ENCODE measurements at regions not wholly inside any gene's neighbourhood (a gene's known extent, or its start where the extent isn't known, plus 50 kb on each side); places are given as distances from the start of the nearest gene placed in this dataset.

- H3K27me3 Mint-ChIP-seq, result peaks cover 10 to 38% (median 19%) of the 10 kb centered on the region in 5 donors
- H3K4me1 ChIP-seq (ENCODE audit: control insufficient read depth in 2 of 2, insufficient read depth in 2 of 2, low read length in 2 of 2), result no peaks in the 10 kb centered on the region
- no peak overlapping the region for H3K4me3 Mint-ChIP-seq
- no peak overlapping the region for H3K4me3 ChIP-seq (ENCODE audit: low read length)
- H3K27me3 ChIP-seq (ENCODE audit: control insufficient read depth in 2 of 2, insufficient read depth in 2 of 2, low read length in 2 of 2), result no peaks in the 10 kb centered on the region
- H3K27ac Mint-ChIP-seq, result no peak overlapping the region
- H3K9me3 ChIP-seq (ENCODE audit: control insufficient read depth in 2 of 3, low read length in 3 of 3), result no peaks in the 10 kb centered on the region
- H3K36me3 ChIP-seq (ENCODE audit: control insufficient read depth in 2 of 3, insufficient read depth in 3 of 3, low read length in 3 of 3), result no peaks in the 10 kb centered on the region
- no peaks in the 10 kb centered on the region for H3K36me3 Mint-ChIP-seq
- H3K4me1 Mint-ChIP-seq, result peaks cover 0 to 5% (median 0%) of the 10 kb centered on the region in 7 donors
- ChIA-PET POLR2A (no interaction called here), CTCF (interaction anchor here (0.6 kb wide), 1 partner anchor 1012 kb away, joined by 3 read pairs; no protein-coding TSS in a partner anchor)
- intact Hi-C loops (cut with micrococcal nuclease), result no loop called here
- H3K27ac ChIP-seq (ENCODE audit: low read depth, low read length), result no peak overlapping the region
- ATAC-seq (no peak), DNase-seq (no peak)
- H3K9me3 Mint-ChIP-seq, result peaks cover 0 to 1% (median 0%) of the 10 kb centered on the region in 11 donors
Observed at GRCh38 chr19:34066007-34066643, 106.2 kb upstream of the LSM14A start.

DNA sequence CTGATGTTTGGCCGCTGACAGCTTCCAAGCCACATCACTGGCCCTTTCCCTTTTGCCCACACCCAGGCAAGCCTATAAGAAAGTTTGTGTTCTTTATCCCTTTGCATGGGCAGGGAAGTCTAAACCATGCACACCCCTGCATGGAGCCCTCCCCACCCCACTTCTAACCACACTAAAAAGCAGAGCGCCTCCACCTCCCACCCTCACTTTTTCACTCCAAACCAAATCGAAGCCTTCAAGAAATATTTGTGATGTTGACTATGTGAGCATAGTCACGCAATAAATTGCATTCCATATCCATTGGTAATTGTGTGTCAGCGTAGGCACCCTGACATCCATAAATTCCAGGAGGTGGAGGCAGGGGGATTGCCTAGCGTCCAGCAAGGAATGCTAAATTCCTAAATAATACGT lies 104.4 kb upstream of the LSM14A start:
- no peak overlapping the region for H3K27ac ChIP-seq (ENCODE audit: low read depth, low read length)
- peaks cover 0 to 5% (median 0%) of the 10 kb centered on the region in 7 donors for H3K4me1 Mint-ChIP-seq
- CTCF ChIA-PET, result no interaction called here
- H3K27me3 ChIP-seq (ENCODE audit: control insufficient read depth in 2 of 2, insufficient read depth in 2 of 2, low read length in 2 of 2), result no peaks in the 10 kb centered on the region
- POLR2A ChIA-PET, result no interaction called here
- H3K36me3 ChIP-seq (ENCODE audit: control insufficient read depth in 2 of 3, insufficient read depth in 3 of 3, low read length in 3 of 3), result no peaks in the 10 kb centered on the region
- peaks cover 15 to 42% (median 27%) of the 10 kb centered on the region in 5 donors for H3K27me3 Mint-ChIP-seq
- no peak overlapping the region for H3K4me3 Mint-ChIP-seq
- no peak for DNase-seq
- no peak for ATAC-seq
- no peak overlapping the region for H3K4me3 ChIP-seq (ENCODE audit: low read length)
- intact Hi-C loops (cut with micrococcal nuclease), result no loop called here
- H3K27ac Mint-ChIP-seq, result peak overlapping the region in 1 of 9 donors; percentile 55
- H3K4me1 ChIP-seq (ENCODE audit: control insufficient read depth in 2 of 2, insufficient read depth in 2 of 2, low read length in 2 of 2), result no peaks in the 10 kb centered on the region
- peaks cover 0 to 1% (median 0%) of the 10 kb centered on the region in 11 donors for H3K9me3 Mint-ChIP-seq
- H3K9me3 ChIP-seq (ENCODE audit: control insufficient read depth in 2 of 3, low read length in 3 of 3), result no peaks in the 10 kb centered on the region
- H3K36me3 Mint-ChIP-seq, result no peaks in the 10 kb centered on the region

- POLR2A ChIA-PET, result no interaction called here
- CTCF ChIA-PET, result no interaction called here
Observed at GRCh38 chr19:34075661-34076091, 96.6 kb upstream of the LSM14A start.

GRCh38 chr19:34082289-34083077 lies 89.8 kb upstream of the LSM14A start:
- no peaks in the 10 kb centered on the region for H3K27me3 ChIP-seq (ENCODE audit: control insufficient read depth in 2 of 2, insufficient read depth in 2 of 2, low read length in 2 of 2)
- intact Hi-C loops (cut with micrococcal nuclease), result no loop called here
- no peak overlapping the region for H3K27ac ChIP-seq (ENCODE audit: low read depth, low read length)
- no peaks in the 10 kb centered on the region for H3K9me3 ChIP-seq (ENCODE audit: control insufficient read depth in 2 of 3, low read length in 3 of 3)
- peaks cover 0 to 7% (median 2%) of the 10 kb centered on the region in 11 donors for H3K9me3 Mint-ChIP-seq
- no peak overlapping the region for H3K4me3 Mint-ChIP-seq
- no peak for DNase-seq
- H3K36me3 Mint-ChIP-seq, result no peaks in the 10 kb centered on the region
- H3K27me3 Mint-ChIP-seq, result peaks cover 0 to 32% (median 10%) of the 10 kb centered on the region in 5 donors
- no peak overlapping the region for H3K27ac Mint-ChIP-seq
- ChIA-PET CTCF (interaction anchor here (0.6 kb wide), 1 partner anchor 19 kb away, joined by 3 read pairs; no protein-coding TSS in a partner anchor), POLR2A (no interaction called here)
- no peak for ATAC-seq
- H3K4me3 ChIP-seq (ENCODE audit: low read length), result no peak overlapping the region
- no peaks in the 10 kb centered on the region for H3K4me1 Mint-ChIP-seq
- H3K4me1 ChIP-seq (ENCODE audit: control insufficient read depth in 2 of 2, insufficient read depth in 2 of 2, low read length in 2 of 2), result no peaks in the 10 kb centered on the region
- H3K36me3 ChIP-seq (ENCODE audit: control insufficient read depth in 2 of 3, insufficient read depth in 3 of 3, low read length in 3 of 3), result no peaks in the 10 kb centered on the region

More at GRCh38 chr19:34075661-34076091, 96.6 kb upstream of the LSM14A start:
- no peaks in the 10 kb centered on the region for H3K4me1 ChIP-seq (ENCODE audit: control insufficient read depth in 2 of 2, insufficient read depth in 2 of 2, low read length in 2 of 2)
- H3K27me3 ChIP-seq (ENCODE audit: control insufficient read depth in 2 of 2, insufficient read depth in 2 of 2, low read length in 2 of 2), result no peaks in the 10 kb centered on the region
- Mint-ChIP-seq H3K27ac (no peak overlapping the region), H3K4me3 (no peak overlapping the region), H3K9me3 (no peaks in the 10 kb centered on the region), H3K27me3 (peaks cover 7 to 25% (median 20%) of the 10 kb centered on the region in 5 donors), H3K36me3 (no peaks in the 10 kb centered on the region), H3K4me1 (no peaks in the 10 kb centered on the region)
- no peak for ATAC-seq
- H3K27ac ChIP-seq (ENCODE audit: low read depth, low read length), result no peak overlapping the region
- intact Hi-C loops (cut with micrococcal nuclease), result no loop called here
- DNase-seq, result no peak
- H3K9me3 ChIP-seq (ENCODE audit: control insufficient read depth in 2 of 3, low read length in 3 of 3), result no peaks in the 10 kb centered on the region
- no peak overlapping the region for H3K4me3 ChIP-seq (ENCODE audit: low read length)
- H3K36me3 ChIP-seq (ENCODE audit: control insufficient read depth in 2 of 3, insufficient read depth in 3 of 3, low read length in 3 of 3), result no peaks in the 10 kb centered on the region

DNA sequence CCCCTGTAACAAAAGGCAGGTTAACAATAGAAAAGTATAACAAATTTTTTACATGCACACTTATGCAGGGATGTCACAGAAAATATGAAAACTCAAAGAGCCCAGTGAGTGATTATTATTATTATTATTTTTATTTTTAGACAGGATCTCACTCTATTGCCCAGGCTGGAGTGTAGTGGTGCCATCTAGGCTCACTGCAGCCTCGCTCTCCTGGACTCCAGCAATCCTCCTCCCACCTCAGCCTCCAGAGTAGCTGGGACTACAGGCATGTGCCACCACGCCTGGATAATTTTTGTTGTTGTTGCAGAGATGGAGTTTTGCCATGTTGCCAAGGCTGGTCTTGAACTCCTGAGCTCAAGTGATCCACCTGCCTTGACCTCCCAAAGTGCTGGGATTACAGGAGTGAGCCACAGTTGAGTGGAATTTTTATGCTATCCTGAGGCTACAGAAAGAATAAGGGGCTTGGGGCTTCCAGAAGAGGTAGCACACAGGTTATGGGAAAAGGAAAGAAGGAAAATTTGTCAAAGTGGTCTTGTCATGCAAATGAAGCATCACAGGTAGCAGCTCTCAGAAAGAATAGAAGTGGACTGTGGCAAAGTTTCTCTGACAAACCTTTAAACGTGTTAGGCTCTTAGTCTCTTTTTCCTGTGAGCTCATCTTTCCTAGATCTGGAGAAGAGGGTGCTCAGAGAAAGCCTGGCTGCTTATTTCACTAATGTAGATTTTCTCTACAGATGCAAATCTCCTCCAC lies 87.7 kb upstream of the LSM14A start:
- no peak for ATAC-seq
- CTCF ChIA-PET, result interaction anchor here (0.6 to 1.0 kb wide), 2 partner anchors 12 to 24 kb away, joined by 3 read pairs; no protein-coding TSS in a partner anchor

DNA sequence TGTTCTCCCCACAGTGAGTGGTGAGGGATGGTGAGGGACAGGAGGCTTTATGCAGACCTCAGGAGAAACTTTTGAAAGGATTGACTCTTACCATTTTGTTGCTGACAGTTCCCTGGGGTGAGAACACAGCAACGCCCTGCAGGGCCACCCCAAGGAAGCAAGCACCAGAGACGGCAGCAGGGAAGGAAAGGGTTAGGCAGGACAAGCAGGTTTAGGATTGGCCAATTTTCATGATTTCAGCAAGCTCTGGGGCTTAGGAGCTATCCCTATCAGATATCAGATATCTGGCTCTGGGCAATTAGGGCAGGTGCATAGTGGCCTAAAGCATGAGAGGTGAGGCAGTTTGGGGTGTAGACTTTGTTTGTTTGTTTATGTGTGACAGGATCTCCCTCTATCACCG lies 87.0 kb upstream of the LSM14A start:
- intact Hi-C loops (cut with micrococcal nuclease), result no loop called here
- H3K36me3 ChIP-seq (ENCODE audit: control insufficient read depth in 2 of 3, insufficient read depth in 3 of 3, low read length in 3 of 3), result no peaks in the 10 kb centered on the region
- Mint-ChIP-seq H3K27ac (no peak overlapping the region), H3K4me1 (no peaks in the 10 kb centered on the region), H3K4me3 (no peak overlapping the region), H3K36me3 (no peaks in the 10 kb centered on the region), H3K9me3 (peaks cover 0 to 12% (median 2%) of the 10 kb centered on the region in 11 donors), H3K27me3 (peaks cover 0 to 30% (median 10%) of the 10 kb centered on the region in 5 donors)
- ChIA-PET POLR2A (no interaction called here), CTCF (interaction anchor here (0.6 to 1.0 kb wide), 2 partner anchors 11 to 24 kb away, joined by 3 read pairs; no protein-coding TSS in a partner anchor)
- H3K27ac ChIP-seq (ENCODE audit: low read depth, low read length), result no peak overlapping the region
- no peak overlapping the region for H3K4me3 ChIP-seq (ENCODE audit: low read length)
- DNase-seq (no peak), ATAC-seq (no peak)
- H3K4me1 ChIP-seq (ENCODE audit: control insufficient read depth in 2 of 2, insufficient read depth in 2 of 2, low read length in 2 of 2), result no peaks in the 10 kb centered on the region
- H3K27me3 ChIP-seq (ENCODE audit: control insufficient read depth in 2 of 2, insufficient read depth in 2 of 2, low read length in 2 of 2), result no peaks in the 10 kb centered on the region
- no peaks in the 10 kb centered on the region for H3K9me3 ChIP-seq (ENCODE audit: control insufficient read depth in 2 of 3, low read length in 3 of 3)

More for the DNA sequence above, 87.7 kb upstream of the LSM14A start:
- H3K4me1 ChIP-seq (ENCODE audit: control insufficient read depth in 2 of 2, insufficient read depth in 2 of 2, low read length in 2 of 2), result no peaks in the 10 kb centered on the region
- Mint-ChIP-seq H3K9me3 (peaks cover 0 to 12% (median 2%) of the 10 kb centered on the region in 11 donors), H3K4me3 (no peak overlapping the region), H3K36me3 (no peaks in the 10 kb centered on the region), H3K27ac (no peak overlapping the region), H3K27me3 (peaks cover 0 to 29% (median 10%) of the 10 kb centered on the region in 5 donors), H3K4me1 (no peaks in the 10 kb centered on the region)
- intact Hi-C loops (cut with micrococcal nuclease), result no loop called here
- POLR2A ChIA-PET, result no interaction called here
- no peak overlapping the region for H3K27ac ChIP-seq (ENCODE audit: low read depth, low read length)
- H3K9me3 ChIP-seq (ENCODE audit: control insufficient read depth in 2 of 3, low read length in 3 of 3), result no peaks in the 10 kb centered on the region
- no peak for DNase-seq
- H3K27me3 ChIP-seq (ENCODE audit: control insufficient read depth in 2 of 2, insufficient read depth in 2 of 2, low read length in 2 of 2), result no peaks in the 10 kb centered on the region
- no peaks in the 10 kb centered on the region for H3K36me3 ChIP-seq (ENCODE audit: control insufficient read depth in 2 of 3, insufficient read depth in 3 of 3, low read length in 3 of 3)
- H3K4me3 ChIP-seq (ENCODE audit: low read length), result no peak overlapping the region
